Motor neuron (in vitro differentiated cells): ENCODE measurements at regions not wholly inside any gene's neighbourhood (a gene's known extent, or its start where the extent isn't known, plus 50 kb on each side); places are given as distances from the start of the nearest gene placed in this dataset.

Source experiments
- ATAC-seq, 8 experiments: fragments of 200-7000 bp; cut with Tn5 transposase; replicated peaks in 6 of 8; 2 replicates each; pipeline ENCODE4 v1.8.0; 2021; ENCODE audit warnings: mild to moderate bottlenecking in 8 of 8, moderate library complexity in 8 of 8
- H3K27ac ChIP-seq, 2 donors: fragments of 250-450 bp; sonication (Bioruptor Pico); 2 replicates each; pipeline ENCODE4 v1.9.0; 2021; ENCODE audit warnings: antibody characterized with exemption in 2 of 2, mild to moderate bottlenecking in 2 of 2, moderate library complexity in 1 of 2
- H3K4me1 ChIP-seq, 2 donors: fragments of 250-450 bp; sonication (Bioruptor Pico); replicated peaks in 1 of 2; 2 replicates each; pipeline ENCODE4 v1.6.1; 2021; ENCODE audit warnings: antibody characterized with exemption in 2 of 2, mild to moderate bottlenecking in 2 of 2, moderate library complexity in 1 of 2
- H3K4me3 ChIP-seq, 5 donors: fragments of 250-450 bp; sonication (Bioruptor Pico); 2 replicates each; pipeline ENCODE4 v1.9.0; 2021; ENCODE audit warnings: antibody characterized with exemption in 5 of 5, mild to moderate bottlenecking in 5 of 5, moderate library complexity in 4 of 5
- WGBS, 10 experiments: fragments of 450-650 bp; shearing (Covaris generic); methylation state at CpG; one replicate each; pipeline ENCODE4 v1.0.0; 2022; 5-methylcytosine and 5-hydroxymethylcytosine counted together
- in situ Hi-C, 9 experiments: fragments of 400-800 bp; cut with MboI; loops; one replicate each; pipeline ENCODE4 v1.15.0; 2021; ENCODE audit warnings: low sequenced_read_pairs in 9 of 9, low pct_unique_long_range_greater_than_20kb in 2 of 9; ENCODE audit not compliant: unreplicated experiment in 9 of 9

GRCh38 chr4:106421441-106422296 lies 53.1 kb upstream of the GIMD1 start:
- 42 to 93% (median 82%) methylated on average over 3 to 4 of the region's 4 CpGs for WGBS, 10 experiments
- in situ Hi-C loops: no loop called here
- Histone ChIP-seq H3K27ac (no peak overlapping the region), H3K4me1 (peaks cover 0 to 11% of the 10 kb centered on the region in 2 donors), H3K4me3 (no peak overlapping the region)
- ATAC-seq: no peak

GRCh38 chr4:106418444-106418843 lies 49.9 kb upstream of the GIMD1 start:
- H3K4me1 ChIP-seq: no peaks in the 10 kb centered on the region
- no peak overlapping the region for H3K27ac ChIP-seq
- no peak for ATAC-seq
- in situ Hi-C loops: no loop called here
- WGBS, 10 experiments: 71 to 100% (median 100%) methylated on average over 1 of the region's 1 CpG; no CpG with 5 or more reads in 2 of the 10 experiments
- H3K4me3 ChIP-seq: no peak overlapping the region
